ENCODE measurements at regions not wholly inside any gene's neighbourhood (a gene's known extent, or its start where the extent isn't known, plus 50 kb on each side); places are given as distances from the start of the nearest gene placed in this dataset.

- no peak for TF ChIP-seq POLR2A (IDR thresholded peaks at IDR 0.05; ENCODE audit: low read depth, low read length)
- TF ChIP-seq POLR2AphosphoS5 (IDR thresholded peaks at IDR 0.05; ENCODE audit: low read depth, low read length) = no peak
- no peak for TF ChIP-seq TAF1 (IDR thresholded peaks at IDR 0.05; ENCODE audit: borderline replicate concordance, low read depth, low read length)
Measured at GRCh38 chr2:195356026-195356425, 301.0 kb upstream of the SLC39A10 start.

Data from GM12892 (cell line).